ENCODE measurements at regions not wholly inside any gene's neighbourhood (a gene's known extent, or its start where the extent isn't known, plus 50 kb on each side); places are given as distances from the start of the nearest gene placed in this dataset.

DNA sequence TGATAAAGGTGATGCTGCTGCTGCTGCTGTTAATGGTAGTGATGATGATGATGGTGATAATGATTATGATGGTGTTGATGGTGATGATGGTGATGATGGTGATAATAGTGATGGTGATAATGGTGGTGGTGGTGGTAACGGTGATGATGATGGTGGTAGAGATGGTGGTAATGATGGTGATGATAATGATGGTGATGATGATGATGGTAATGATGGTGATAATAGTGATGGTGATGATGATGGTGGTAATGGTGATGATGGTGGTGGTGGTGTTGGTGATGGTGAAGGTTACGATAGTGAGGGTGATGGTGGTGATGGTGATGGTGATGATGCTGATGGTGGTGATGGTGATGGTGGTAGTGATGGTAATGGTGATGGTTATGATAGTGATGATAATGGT lies 132.3 kb downstream of the TFAP2C start:
- DNase-seq (ENCODE audit: low read depth), result no peak
- TF ChIP-seq CTCF (IDR thresholded peaks at IDR 0.05; ENCODE audit: insufficient read depth, low read depth, low read length), result no peak
- POLR2A ChIA-PET, result no interaction called here
- no peak overlapping the region for H3K4me3 ChIP-seq (ENCODE audit: low read depth, low read length)
- H3K36me3 ChIP-seq (ENCODE audit: control insufficient read depth, insufficient read depth, low read length), result no peaks in the 10 kb centered on the region
- CTCF ChIA-PET, result no interaction called here
- no peaks in the 10 kb centered on the region for H3K27me3 ChIP-seq (ENCODE audit: control insufficient read depth, insufficient read depth, low read length)

- Histone ChIP-seq H3K27me3 (ENCODE audit: control insufficient read depth, insufficient read depth, low read length) (no peaks in the 10 kb centered on the region), H3K4me3 (ENCODE audit: low read depth, low read length) (no peak overlapping the region), H3K36me3 (ENCODE audit: control insufficient read depth, insufficient read depth, low read length) (no peaks in the 10 kb centered on the region)
- DNase-seq (ENCODE audit: low read depth), result no peak
- no peak for TF ChIP-seq CTCF (IDR thresholded peaks at IDR 0.05; ENCODE audit: insufficient read depth, low read depth, low read length)
- POLR2A ChIA-PET, result no interaction called here
- CTCF ChIA-PET, result no interaction called here
Observed at GRCh38 chr20:56762401-56762800, 133.3 kb downstream of the TFAP2C start.

DNA sequence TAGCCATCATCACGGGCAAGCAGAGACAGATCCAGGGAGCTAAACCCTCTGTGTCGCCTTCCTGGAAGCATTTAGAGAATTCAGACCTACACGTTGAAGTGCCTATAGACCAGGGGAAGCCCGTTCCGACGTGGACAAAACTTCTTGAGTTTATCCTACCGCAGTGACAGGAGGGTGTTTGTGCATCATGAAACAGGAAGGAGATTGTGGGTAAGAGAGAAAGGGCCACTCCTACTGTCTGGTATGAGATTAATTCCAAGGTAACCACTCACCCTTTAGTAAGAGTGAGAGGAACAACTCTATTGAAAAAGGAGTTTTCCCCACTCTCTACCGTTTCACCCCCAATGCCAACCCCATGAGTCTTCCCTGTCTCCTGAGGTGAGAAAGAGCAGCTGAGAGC lies 133.7 kb downstream of the TFAP2C start:
- POLR2A ChIA-PET, result no interaction called here
- CTCF ChIA-PET, result no interaction called here
- no peak for TF ChIP-seq CTCF (IDR thresholded peaks at IDR 0.05; ENCODE audit: insufficient read depth, low read depth, low read length)
- no peaks in the 10 kb centered on the region for H3K36me3 ChIP-seq (ENCODE audit: control insufficient read depth, insufficient read depth, low read length)
- no peak overlapping the region for H3K4me3 ChIP-seq (ENCODE audit: low read depth, low read length)
- DNase-seq (ENCODE audit: low read depth), result no peak
- no peaks in the 10 kb centered on the region for H3K27me3 ChIP-seq (ENCODE audit: control insufficient read depth, insufficient read depth, low read length)

DNA sequence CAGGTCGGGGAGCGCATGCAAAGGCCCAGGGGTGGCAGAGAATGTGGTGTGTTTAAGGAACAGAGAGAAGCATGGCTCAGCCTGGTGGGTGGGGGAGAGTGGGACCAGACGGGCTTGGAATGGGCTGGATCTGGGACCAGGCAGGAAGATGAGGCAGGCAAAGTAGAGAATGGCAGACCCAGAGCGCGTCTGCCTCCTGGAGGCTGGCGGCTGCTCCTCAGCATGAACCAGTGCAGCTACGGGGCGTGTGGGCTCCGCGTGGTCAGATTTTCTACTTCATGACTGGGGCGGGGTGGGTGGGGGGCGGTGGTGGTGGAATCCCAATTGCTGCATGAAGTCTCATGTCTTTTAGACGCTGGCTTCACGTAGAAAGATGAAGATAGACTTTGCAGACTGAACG lies 135.6 kb downstream of the TFAP2C start:
- ChIA-PET CTCF (no interaction called here), POLR2A (no interaction called here)
- no peak for TF ChIP-seq CTCF (IDR thresholded peaks at IDR 0.05; ENCODE audit: insufficient read depth, low read depth, low read length)
- H3K4me3 ChIP-seq (ENCODE audit: low read depth, low read length), result no peak overlapping the region
- no peaks in the 10 kb centered on the region for H3K27me3 ChIP-seq (ENCODE audit: control insufficient read depth, insufficient read depth, low read length)
- no peak for DNase-seq (ENCODE audit: low read depth)
- no peaks in the 10 kb centered on the region for H3K36me3 ChIP-seq (ENCODE audit: control insufficient read depth, insufficient read depth, low read length)

GRCh38 chr20:56765172-56766073 lies 136.3 kb downstream of the TFAP2C start:
- ChIA-PET POLR2A (no interaction called here), CTCF (no interaction called here)
- DNase-seq (ENCODE audit: low read depth), result no peak
- no peaks in the 10 kb centered on the region for H3K27me3 ChIP-seq (ENCODE audit: control insufficient read depth, insufficient read depth, low read length)
- no peaks in the 10 kb centered on the region for H3K36me3 ChIP-seq (ENCODE audit: control insufficient read depth, insufficient read depth, low read length)
- H3K4me3 ChIP-seq (ENCODE audit: low read depth, low read length), result no peak overlapping the region
- TF ChIP-seq CTCF (IDR thresholded peaks at IDR 0.05; ENCODE audit: insufficient read depth, low read depth, low read length), result no peak
